RWPE2 (cell line): ENCODE measurements at regions not wholly inside any gene's neighbourhood (a gene's known extent, or its start where the extent isn't known, plus 50 kb on each side); places are given as distances from the start of the nearest gene placed in this dataset.

Source experiments
- ATAC-seq: fragments of 200-7000 bp; cut with Tn5 transposase; 3 replicates; pipeline ENCODE4 v1.9.1; 2021; ENCODE audit warnings: low read depth
- DNase-seq: peaks from one replicate; pipeline ENCODE4 v3.0.0-alpha.2; 2020; ENCODE audit warnings: low spot score
- H3K27ac ChIP-seq: fragments of 450-650 bp; 2 replicates; pipeline ENCODE4 v1.5.1; 2017; ENCODE audit warnings: mild to moderate bottlenecking; ENCODE audit not compliant: poor library complexity, severe bottlenecking
- H3K27me3 ChIP-seq: fragments of 250-450 bp; sonication (Bioruptor Pico); 2 replicates; pipeline ENCODE4 v1.5.1; 2021; ENCODE audit warnings: mild to moderate bottlenecking, moderate library complexity; ENCODE audit not compliant: insufficient read depth, poor library complexity, severe bottlenecking
- H3K36me3 ChIP-seq: fragments of 250-450 bp; sonication (Bioruptor Pico); 2 replicates; pipeline ENCODE4 v1.5.1; 2020; ENCODE audit warnings: low read depth, mild to moderate bottlenecking, moderate library complexity
- H3K4me1 ChIP-seq: fragments of 250-450 bp; sonication (Bioruptor Pico); 2 replicates; pipeline ENCODE4 v1.5.1; 2021; ENCODE audit warnings: mild to moderate bottlenecking, moderate library complexity; ENCODE audit not compliant: insufficient read depth, poor library complexity, severe bottlenecking
- H3K4me3 ChIP-seq: fragments of 250-450 bp; sonication (Bioruptor Pico); 2 replicates; pipeline ENCODE4 v1.5.1; 2021; ENCODE audit warnings: mild to moderate bottlenecking, moderate library complexity; ENCODE audit not compliant: severe bottlenecking
- H3K9me3 ChIP-seq: fragments of 250-450 bp; sonication (Bioruptor Pico); 2 replicates; pipeline ENCODE4 v1.5.1; 2021; ENCODE audit warnings: mild to moderate bottlenecking, moderate library complexity; ENCODE audit not compliant: severe bottlenecking
- TF ChIP-seq, protein P1 (sequence below): fragments of 450-650 bp; IDR thresholded peaks from one replicate; pipeline ENCODE4 v1.5.1; 2017; ENCODE audit warnings: mild to moderate bottlenecking, moderate library complexity; ENCODE audit not compliant: poor library complexity, severe bottlenecking

DNA sequence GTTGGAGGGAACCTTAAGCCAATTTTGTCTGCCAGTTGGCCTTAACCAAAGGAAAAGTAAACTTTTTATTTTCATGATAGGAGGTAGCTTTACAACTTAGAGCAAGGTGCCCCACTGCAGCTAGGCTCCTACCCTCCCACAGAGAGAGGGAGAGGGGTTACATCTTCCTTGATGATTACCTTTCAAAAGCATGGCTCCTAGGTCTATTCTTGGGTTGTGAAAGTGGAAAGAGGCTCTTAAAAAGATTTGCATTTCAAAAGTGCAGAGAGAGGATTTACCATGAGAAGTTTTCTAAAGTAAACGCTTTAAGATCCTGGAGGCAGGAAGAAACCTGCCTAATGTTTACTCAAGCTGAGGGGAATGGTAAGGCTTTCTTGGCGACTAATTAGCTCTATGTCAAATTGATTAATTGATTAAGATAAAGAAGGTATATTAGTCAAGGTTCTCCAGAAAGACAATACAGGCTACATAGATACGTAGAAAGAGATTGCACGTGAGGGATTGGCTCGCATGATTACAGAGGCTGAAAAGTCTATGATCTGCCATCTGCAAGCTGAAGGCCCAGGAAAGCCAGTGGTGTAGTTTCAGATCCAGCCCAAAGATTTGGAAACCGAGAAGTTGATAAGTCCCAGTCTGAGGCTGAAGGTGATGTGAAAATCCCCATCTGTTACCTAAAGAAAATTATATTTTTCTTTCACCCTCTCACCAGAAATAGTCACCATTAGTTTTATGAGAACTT, 333.8 kb upstream of the CTNND2 start:
- no peaks in the 10 kb centered on the region for H3K27me3 ChIP-seq
- peaks cover 9% of the 10 kb centered on the region for H3K4me1 ChIP-seq
- no peak overlapping the region for H3K27ac ChIP-seq
- TF ChIP-seq, protein P1, sequence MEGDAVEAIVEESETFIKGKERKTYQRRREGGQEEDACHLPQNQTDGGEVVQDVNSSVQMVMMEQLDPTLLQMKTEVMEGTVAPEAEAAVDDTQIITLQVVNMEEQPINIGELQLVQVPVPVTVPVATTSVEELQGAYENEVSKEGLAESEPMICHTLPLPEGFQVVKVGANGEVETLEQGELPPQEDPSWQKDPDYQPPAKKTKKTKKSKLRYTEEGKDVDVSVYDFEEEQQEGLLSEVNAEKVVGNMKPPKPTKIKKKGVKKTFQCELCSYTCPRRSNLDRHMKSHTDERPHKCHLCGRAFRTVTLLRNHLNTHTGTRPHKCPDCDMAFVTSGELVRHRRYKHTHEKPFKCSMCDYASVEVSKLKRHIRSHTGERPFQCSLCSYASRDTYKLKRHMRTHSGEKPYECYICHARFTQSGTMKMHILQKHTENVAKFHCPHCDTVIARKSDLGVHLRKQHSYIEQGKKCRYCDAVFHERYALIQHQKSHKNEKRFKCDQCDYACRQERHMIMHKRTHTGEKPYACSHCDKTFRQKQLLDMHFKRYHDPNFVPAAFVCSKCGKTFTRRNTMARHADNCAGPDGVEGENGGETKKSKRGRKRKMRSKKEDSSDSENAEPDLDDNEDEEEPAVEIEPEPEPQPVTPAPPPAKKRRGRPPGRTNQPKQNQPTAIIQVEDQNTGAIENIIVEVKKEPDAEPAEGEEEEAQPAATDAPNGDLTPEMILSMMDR = no peak
- peaks cover 5% of the 10 kb centered on the region for H3K9me3 ChIP-seq
- H3K36me3 ChIP-seq = no peaks in the 10 kb centered on the region; the same call in 1 of the 2 replicates
- DNase-seq (no peak), ATAC-seq (no peak)
- no peak overlapping the region for H3K4me3 ChIP-seq

GRCh38 chr5:12230659-12231058, 326.4 kb upstream of the CTNND2 start:
- H3K4me1 ChIP-seq = no peaks in the 10 kb centered on the region
- no peak overlapping the region for H3K27ac ChIP-seq
- no peaks in the 10 kb centered on the region; the same call in 1 of the 2 replicates for H3K36me3 ChIP-seq
- peaks cover 5% of the 10 kb centered on the region for H3K9me3 ChIP-seq
- no peaks in the 10 kb centered on the region for H3K27me3 ChIP-seq
- no peak for ATAC-seq
- TF ChIP-seq, protein P1 = no peak
- H3K4me3 ChIP-seq = no peak overlapping the region
- no peak for DNase-seq

DNA sequence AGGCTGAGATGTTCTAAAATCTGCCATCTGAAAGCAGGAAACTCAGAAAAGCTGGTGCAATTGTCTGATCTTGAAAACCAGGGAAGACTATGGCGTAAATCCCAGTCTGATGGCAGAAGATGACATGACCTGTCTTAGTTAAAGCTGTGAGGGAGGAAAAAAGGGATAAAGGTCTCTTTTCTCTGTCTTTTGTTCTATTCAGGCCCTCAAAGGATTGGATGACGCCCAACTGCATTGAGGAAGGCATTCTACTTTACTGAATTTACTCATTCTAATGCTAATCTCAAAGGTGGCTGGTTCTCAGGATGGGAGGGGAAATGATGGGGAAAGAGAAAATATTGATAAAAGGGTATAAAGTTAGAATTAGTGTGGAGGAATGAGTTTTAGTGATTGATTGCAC, 312.8 kb upstream of the CTNND2 start:
- TF ChIP-seq, protein P1 = no peak
- no peak for DNase-seq
- H3K36me3 ChIP-seq = no peaks in the 10 kb centered on the region
- H3K27me3 ChIP-seq = no peaks in the 10 kb centered on the region
- no peak overlapping the region for H3K4me3 ChIP-seq
- no peak overlapping the region for H3K27ac ChIP-seq
- ATAC-seq = no peak
- no peaks in the 10 kb centered on the region for H3K4me1 ChIP-seq
- H3K9me3 ChIP-seq = no peaks in the 10 kb centered on the region

DNA sequence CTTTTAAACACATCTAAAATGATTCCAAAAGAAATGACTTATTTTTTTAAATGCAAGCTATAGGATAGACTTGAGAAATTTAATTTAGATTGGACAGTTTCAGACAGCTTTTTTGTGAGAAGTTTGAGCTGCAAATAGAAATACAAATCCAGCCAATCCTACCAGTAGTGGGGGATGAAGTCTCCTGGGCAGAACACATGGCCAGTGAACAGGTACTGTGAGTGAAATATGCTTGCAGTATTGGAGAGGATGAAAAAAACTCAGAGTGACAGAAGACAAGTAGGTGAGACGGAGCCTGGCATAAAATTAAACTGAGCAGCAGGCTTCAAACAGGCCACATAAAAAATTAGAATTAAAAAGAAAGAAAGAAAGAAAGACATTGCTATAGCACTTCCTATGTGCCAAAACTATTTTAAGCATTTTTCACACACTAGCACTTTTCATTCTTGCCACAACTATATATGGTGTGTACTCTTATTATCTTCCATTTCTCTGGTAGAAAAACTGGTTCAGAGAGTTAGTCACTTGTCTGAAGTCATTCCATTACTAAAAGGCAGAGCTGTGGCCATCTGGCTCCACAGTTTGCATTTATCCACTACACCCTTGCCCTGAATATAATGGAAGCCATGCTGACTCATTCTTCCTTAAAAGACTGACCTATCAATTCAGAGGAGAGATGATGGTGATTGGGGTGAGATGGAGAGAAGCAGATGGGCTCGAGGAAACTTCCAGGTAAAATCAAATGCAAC, 310.2 kb upstream of the CTNND2 start:
- Histone ChIP-seq H3K9me3 (no peaks in the 10 kb centered on the region), H3K27me3 (no peaks in the 10 kb centered on the region), H3K4me1 (no peaks in the 10 kb centered on the region), H3K27ac (no peak overlapping the region), H3K36me3 (no peaks in the 10 kb centered on the region), H3K4me3 (no peak overlapping the region)
- DNase-seq (no peak), ATAC-seq (no peak)
- TF ChIP-seq, protein P1 = no peak
